ENCODE measurements at regions not wholly inside any gene's neighbourhood (a gene's known extent, or its start where the extent isn't known, plus 50 kb on each side); places are given as distances from the start of the nearest gene placed in this dataset.

DNA sequence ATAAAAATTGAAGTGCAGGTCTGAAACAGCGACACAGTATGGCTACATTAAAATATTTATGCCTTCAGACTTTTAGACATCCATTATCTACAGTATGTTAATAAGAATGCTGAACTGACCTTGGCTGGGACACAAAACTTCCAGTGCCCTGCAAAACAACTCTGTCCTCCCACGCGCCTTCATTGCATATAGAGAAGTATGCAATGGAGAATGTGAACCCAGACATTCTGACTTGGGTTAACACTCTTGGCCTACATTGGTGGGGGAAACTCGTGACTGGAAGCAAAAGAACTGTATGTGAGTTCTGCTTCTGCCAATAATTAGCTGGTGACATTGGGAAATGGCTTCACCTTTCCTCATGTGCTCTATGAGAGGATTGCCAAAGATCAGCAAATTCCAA, 110.5 kb upstream of the SLC24A5 start:
- Histone ChIP-seq H3K4me1 (ENCODE audit: control insufficient read depth in 5 of 5, insufficient read depth in 5 of 5, low read length in 5 of 5) (no peaks in the 10 kb centered on the region), H3K9me3 (ENCODE audit: control insufficient read depth in 4 of 4, insufficient read depth in 3 of 4, low read length in 3 of 4) (peaks cover 0 to 2% (median 0%) of the 10 kb centered on the region in 4 donors), H3K27ac (ENCODE audit: low read depth in 1 of 2, low read length in 1 of 2) (no peak overlapping the region), H3K36me3 (ENCODE audit: control insufficient read depth in 4 of 4, insufficient read depth in 4 of 4, low read length in 4 of 4) (no peaks in the 10 kb centered on the region), H3K27me3 (ENCODE audit: control insufficient read depth in 3 of 3, insufficient read depth in 3 of 3, low read length in 2 of 3) (no peaks in the 10 kb centered on the region), H3K9ac (ENCODE audit: insufficient read depth in 1 of 2, low read length in 2 of 2) (no peak overlapping the region), H3K4me3 (no peak overlapping the region)
- no peak for ATAC-seq (ENCODE audit: insufficient read depth, low FRiP score)
- TF ChIP-seq, protein P1, sequence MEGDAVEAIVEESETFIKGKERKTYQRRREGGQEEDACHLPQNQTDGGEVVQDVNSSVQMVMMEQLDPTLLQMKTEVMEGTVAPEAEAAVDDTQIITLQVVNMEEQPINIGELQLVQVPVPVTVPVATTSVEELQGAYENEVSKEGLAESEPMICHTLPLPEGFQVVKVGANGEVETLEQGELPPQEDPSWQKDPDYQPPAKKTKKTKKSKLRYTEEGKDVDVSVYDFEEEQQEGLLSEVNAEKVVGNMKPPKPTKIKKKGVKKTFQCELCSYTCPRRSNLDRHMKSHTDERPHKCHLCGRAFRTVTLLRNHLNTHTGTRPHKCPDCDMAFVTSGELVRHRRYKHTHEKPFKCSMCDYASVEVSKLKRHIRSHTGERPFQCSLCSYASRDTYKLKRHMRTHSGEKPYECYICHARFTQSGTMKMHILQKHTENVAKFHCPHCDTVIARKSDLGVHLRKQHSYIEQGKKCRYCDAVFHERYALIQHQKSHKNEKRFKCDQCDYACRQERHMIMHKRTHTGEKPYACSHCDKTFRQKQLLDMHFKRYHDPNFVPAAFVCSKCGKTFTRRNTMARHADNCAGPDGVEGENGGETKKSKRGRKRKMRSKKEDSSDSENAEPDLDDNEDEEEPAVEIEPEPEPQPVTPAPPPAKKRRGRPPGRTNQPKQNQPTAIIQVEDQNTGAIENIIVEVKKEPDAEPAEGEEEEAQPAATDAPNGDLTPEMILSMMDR (IDR thresholded peaks at IDR 0.05; ENCODE audit: control extremely low read depth, extremely low read depth) = no peak
- 72 to 88% methylated on average over 4 of the region's 4 CpGs for WGBS, 2 donors
- DNase-seq = no peak

DNA sequence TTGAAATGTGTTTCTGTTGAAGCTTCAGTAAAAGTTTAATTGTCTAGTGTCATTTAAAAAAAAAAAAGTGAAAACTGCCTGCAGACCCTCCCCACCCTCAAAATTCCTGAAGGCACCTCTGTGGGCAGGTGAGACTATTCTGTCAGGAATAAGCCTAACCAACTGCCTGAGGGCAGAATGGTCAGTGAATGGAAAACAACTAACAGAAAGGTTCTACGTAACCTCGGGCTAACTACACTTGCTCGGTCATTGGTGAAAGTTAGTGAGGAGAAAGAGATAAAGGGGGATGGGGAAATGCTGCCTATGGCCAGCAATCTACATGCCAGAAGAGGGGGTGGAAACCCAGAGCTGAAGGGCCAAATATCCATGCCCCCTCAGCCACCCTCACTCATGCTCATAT, 108.6 kb upstream of the SLC24A5 start:
- TF ChIP-seq, protein P1 (IDR thresholded peaks at IDR 0.05; ENCODE audit: control extremely low read depth, extremely low read depth) = no peak
- no peaks in the 10 kb centered on the region for H3K27me3 ChIP-seq (ENCODE audit: control insufficient read depth in 3 of 3, insufficient read depth in 3 of 3, low read length in 2 of 3)
- H3K4me1 ChIP-seq (ENCODE audit: control insufficient read depth in 5 of 5, insufficient read depth in 5 of 5, low read length in 5 of 5) = no peaks in the 10 kb centered on the region
- ATAC-seq (ENCODE audit: insufficient read depth, low FRiP score) (no peak), DNase-seq (no peak)
- peaks cover 0 to 2% (median 0%) of the 10 kb centered on the region in 4 donors for H3K9me3 ChIP-seq (ENCODE audit: control insufficient read depth in 4 of 4, insufficient read depth in 3 of 4, low read length in 3 of 4)
- H3K27ac ChIP-seq (ENCODE audit: low read depth in 1 of 2, low read length in 1 of 2) = no peak overlapping the region
- no peak overlapping the region for H3K4me3 ChIP-seq
- 89 to 94% methylated on average over 3 of the region's 3 CpGs for whole genome bisulfite sequencing, 2 donors
- no peaks in the 10 kb centered on the region for H3K36me3 ChIP-seq (ENCODE audit: control insufficient read depth in 4 of 4, insufficient read depth in 4 of 4, low read length in 4 of 4)
- no peak overlapping the region for H3K9ac ChIP-seq (ENCODE audit: insufficient read depth in 1 of 2, low read length in 2 of 2)

DNA sequence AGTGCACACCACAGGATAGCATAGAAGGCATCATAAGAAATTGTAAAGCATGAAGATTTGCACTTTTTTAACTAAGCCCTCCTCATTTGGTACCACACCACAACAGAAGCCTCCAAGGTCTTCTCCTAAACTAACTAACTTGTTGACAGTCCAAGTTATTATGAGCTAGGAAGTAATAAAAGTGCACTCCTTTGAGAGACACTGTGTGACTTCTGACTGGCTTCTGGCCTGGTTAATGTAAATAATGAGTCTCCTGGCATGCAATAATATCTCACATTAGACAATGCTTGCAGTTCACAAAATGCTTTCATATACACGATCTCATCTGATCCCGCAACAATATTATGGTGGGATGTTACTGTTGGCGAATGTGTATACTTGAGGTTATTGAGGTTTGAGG, 103.9 kb upstream of the SLC24A5 start:
- Histone ChIP-seq H3K4me1 (ENCODE audit: control insufficient read depth in 5 of 5, insufficient read depth in 5 of 5, low read length in 5 of 5) (no peaks in the 10 kb centered on the region), H3K36me3 (ENCODE audit: control insufficient read depth in 4 of 4, insufficient read depth in 4 of 4, low read length in 4 of 4) (no peaks in the 10 kb centered on the region), H3K9me3 (ENCODE audit: control insufficient read depth in 4 of 4, insufficient read depth in 3 of 4, low read length in 3 of 4) (no peaks in the 10 kb centered on the region), H3K27ac (ENCODE audit: low read depth in 1 of 2, low read length in 1 of 2) (no peak overlapping the region), H3K27me3 (ENCODE audit: control insufficient read depth in 3 of 3, insufficient read depth in 3 of 3, low read length in 2 of 3) (no peaks in the 10 kb centered on the region), H3K9ac (ENCODE audit: insufficient read depth in 1 of 2, low read length in 2 of 2) (no peak overlapping the region), H3K4me3 (no peak overlapping the region)
- WGBS, 2 donors = 76 to 88% methylated on average over 3 of the region's 3 CpGs
- ATAC-seq (ENCODE audit: insufficient read depth, low FRiP score) (no peak), DNase-seq (no peak)
- TF ChIP-seq, protein P1 (IDR thresholded peaks at IDR 0.05; ENCODE audit: control extremely low read depth, extremely low read depth) = no peak

DNA sequence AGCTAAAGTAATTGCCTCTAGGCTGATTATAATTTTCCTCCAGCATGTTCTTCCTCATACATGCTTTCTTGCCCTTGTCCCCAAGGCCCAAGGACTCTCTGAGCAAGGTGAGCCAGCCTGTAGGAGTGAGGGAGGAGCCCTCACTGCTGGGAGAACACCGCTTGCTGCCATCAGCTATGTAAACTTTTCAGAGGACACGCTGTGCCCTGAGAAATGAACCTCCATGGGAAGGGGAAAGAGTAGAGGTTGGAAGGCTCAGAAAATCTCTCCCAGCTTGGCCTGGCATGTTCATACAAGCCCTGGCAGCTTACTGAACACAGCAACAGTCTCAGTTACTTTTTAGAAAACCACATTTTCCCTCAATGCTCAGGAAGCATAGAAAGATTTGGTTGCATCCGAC, 103.0 kb upstream of the SLC24A5 start:
- no peak overlapping the region for H3K9ac ChIP-seq (ENCODE audit: insufficient read depth in 1 of 2, low read length in 2 of 2)
- no peak for DNase-seq
- no peaks in the 10 kb centered on the region for H3K36me3 ChIP-seq (ENCODE audit: control insufficient read depth in 4 of 4, insufficient read depth in 4 of 4, low read length in 4 of 4)
- no peaks in the 10 kb centered on the region for H3K9me3 ChIP-seq (ENCODE audit: control insufficient read depth in 4 of 4, insufficient read depth in 3 of 4, low read length in 3 of 4)
- no peak overlapping the region for H3K4me3 ChIP-seq
- no peak for ATAC-seq (ENCODE audit: insufficient read depth, low FRiP score)
- no peaks in the 10 kb centered on the region for H3K4me1 ChIP-seq (ENCODE audit: control insufficient read depth in 5 of 5, insufficient read depth in 5 of 5, low read length in 5 of 5)
- WGBS, 2 donors = 65 to 81% methylated on average over 3 of the region's 3 CpGs
- no peaks in the 10 kb centered on the region for H3K27me3 ChIP-seq (ENCODE audit: control insufficient read depth in 3 of 3, insufficient read depth in 3 of 3, low read length in 2 of 3)
- TF ChIP-seq, protein P1 (IDR thresholded peaks at IDR 0.05; ENCODE audit: control extremely low read depth, extremely low read depth) = no peak
- H3K27ac ChIP-seq (ENCODE audit: low read depth in 1 of 2, low read length in 1 of 2) = no peak overlapping the region

All from lung (tissue), 11 donors.